ENCODE measurements at regions not wholly inside any gene's neighbourhood (a gene's known extent, or its start where the extent isn't known, plus 50 kb on each side); places are given as distances from the start of the nearest gene placed in this dataset.
A peak's percentile ranks its signal among the peaks of the same experiment; 100 is the strongest.
"Not testable (repeated sequence)": the region's sequence is repeated elsewhere in the genome, so short reads cannot be mapped to it uniquely, and the experiment has no call there.

DNA sequence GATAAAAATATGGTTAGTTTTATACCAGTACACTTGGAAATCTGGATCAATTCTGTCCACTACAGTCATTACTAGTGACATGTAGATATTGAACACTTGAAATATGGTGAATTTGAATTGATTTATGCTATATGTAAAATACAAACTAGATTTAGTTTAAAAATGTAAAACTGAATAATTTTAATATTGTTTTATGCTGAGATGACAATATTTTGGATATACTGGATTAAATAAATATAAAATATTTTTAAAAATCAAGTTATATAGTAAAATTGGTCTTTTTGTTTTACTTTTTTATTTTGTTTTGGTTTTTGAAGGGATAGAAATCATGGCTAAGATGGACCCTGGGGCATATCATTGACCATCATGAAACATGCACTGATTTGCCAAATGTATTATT lies 1372.8 kb upstream of the CDH18 start:
- not testable (repeated sequence) for DNase-seq (ENCODE audit: low read depth in 4 of 4, low spot score in 2 of 4)

- peak in 1 of 4 donors; percentile 3 for DNase-seq (ENCODE audit: low read depth in 4 of 4, low spot score in 2 of 4)
Measured at GRCh38 chr5:21341948-21342261, 1353.9 kb upstream of the CDH18 start.

GRCh38 chr5:21341203-21341947 lies 1353.4 kb upstream of the CDH18 start:
- peak in 1 of 4 donors; percentile 0 for DNase-seq (ENCODE audit: low read depth in 4 of 4, low spot score in 2 of 4)

DNA sequence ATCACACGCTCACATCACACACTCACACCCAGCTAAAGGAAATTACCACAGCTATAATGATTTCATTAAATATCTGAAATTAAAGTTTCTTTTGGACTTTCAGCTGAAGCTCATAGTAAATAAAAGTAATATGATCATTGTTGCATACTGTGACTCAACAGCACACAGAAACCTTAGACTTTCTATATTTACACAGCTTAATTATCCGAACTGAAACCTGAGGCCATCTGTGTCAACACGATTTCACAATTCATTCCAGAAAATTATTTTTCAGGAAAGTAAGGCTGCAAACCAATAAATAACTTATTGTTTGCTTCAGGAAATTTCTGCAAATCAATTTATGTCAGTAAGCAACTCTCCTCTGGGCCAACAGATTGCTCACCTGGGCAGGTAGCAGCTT lies 1352.2 kb upstream of the CDH18 start:
- DNase-seq (ENCODE audit: low read depth in 4 of 4, low spot score in 2 of 4), result not testable (repeated sequence)

DNA sequence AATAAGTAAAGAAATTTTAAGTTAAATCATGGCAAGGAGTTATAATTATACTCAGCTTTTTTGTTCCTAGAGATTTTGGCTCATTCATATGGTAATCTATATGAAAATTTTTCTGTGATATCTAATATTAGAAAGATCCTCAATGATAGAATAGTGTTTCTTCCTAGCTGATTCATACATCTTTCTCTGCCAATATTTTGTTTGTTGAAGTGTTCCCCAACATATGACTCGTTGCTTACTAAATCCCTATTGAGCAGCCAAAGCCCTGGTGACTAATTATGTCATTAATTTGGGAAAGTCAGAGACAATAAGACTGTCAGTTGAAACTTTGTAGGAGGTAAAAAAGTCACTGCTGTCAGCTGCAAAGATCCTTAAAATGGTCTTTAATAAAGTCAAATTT lies 1348.5 kb upstream of the CDH18 start:
- DNase-seq (ENCODE audit: low read depth in 4 of 4, low spot score in 2 of 4), result not testable (repeated sequence)

GRCh38 chr5:21315376-21315775 lies 1327.4 kb upstream of the CDH18 start:
- not testable (repeated sequence) for DNase-seq (ENCODE audit: low read depth in 4 of 4, low spot score in 2 of 4)

- not testable (repeated sequence) for DNase-seq (ENCODE audit: low read depth in 4 of 4, low spot score in 2 of 4)
Measured at GRCh38 chr5:21301205-21301604, 1313.2 kb upstream of the CDH18 start.

GRCh38 chr5:21274361-21274760 lies 1286.4 kb upstream of the CDH18 start:
- DNase-seq (ENCODE audit: low read depth in 4 of 4, low spot score in 2 of 4), result not testable (repeated sequence)

DNA sequence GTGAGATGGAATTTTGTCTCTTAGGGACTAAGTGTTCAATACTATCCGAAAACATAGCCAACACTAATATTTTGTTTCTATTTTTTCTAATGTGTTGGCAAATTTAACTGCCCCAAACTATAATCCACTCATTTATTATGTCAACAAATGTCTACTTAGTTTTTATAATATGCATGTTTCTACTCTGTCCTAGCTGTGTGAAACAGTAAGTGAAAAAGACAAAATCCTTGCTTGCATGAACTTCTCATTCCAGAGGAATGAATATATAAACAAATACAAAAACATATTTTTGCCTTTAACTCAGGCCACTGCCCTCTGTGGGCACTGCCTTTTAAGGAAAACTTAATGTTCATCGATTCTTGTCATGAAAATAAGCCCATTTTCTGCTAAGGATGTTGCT lies 1275.4 kb upstream of the CDH18 start:
- DNase-seq (ENCODE audit: low read depth in 4 of 4, low spot score in 2 of 4), result no peak

DNA sequence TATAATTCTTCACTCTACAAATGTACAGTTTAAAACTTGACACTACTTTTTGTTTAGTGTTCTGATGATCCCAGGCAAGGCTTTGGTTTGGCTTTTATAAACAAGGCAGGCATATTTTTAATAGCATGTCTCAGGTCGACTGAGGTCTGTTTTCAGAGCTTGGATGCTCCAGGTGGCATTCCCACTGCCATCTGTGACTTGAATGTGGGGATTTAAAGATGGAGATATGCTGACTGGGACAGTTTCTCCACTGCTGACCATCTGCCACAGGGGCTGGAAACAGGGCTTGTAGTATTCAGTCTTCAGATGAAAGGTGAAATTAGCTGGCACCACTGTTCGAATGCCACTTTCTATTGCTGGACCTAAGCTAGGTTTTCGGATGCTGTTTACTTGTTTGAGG lies 1266.2 kb upstream of the CDH18 start:
- DNase-seq (ENCODE audit: low read depth in 4 of 4, low spot score in 2 of 4), result no peak

- DNase-seq (ENCODE audit: low read depth in 4 of 4, low spot score in 2 of 4), result no peak
Measured at GRCh38 chr5:21244982-21245381, 1257.0 kb upstream of the CDH18 start.

- DNase-seq (ENCODE audit: low read depth in 4 of 4, low spot score in 2 of 4), result no peak
Measured at GRCh38 chr5:21238786-21239185, 1250.8 kb upstream of the CDH18 start.

DNA sequence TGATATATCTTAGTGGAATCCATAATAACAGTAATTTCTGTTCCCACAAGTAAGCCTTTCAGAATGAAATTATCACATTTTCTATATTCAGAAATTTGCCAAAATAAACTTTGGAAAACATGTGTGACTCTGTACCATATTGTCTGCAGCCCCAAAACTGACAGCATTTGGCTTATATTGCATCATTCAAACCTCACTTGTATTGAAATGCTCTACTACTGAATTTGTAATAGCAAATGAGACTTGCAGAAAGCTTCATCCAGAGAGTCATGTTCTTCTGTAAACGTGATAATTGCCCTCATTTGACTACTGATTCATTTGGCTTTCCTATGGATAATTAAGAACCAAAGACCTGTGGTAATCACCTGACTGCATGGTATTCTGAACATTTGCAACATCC lies 1249.5 kb upstream of the CDH18 start:
- DNase-seq (ENCODE audit: low read depth in 4 of 4, low spot score in 2 of 4), result peak in 1 of 4 donors; percentile 8

DNA sequence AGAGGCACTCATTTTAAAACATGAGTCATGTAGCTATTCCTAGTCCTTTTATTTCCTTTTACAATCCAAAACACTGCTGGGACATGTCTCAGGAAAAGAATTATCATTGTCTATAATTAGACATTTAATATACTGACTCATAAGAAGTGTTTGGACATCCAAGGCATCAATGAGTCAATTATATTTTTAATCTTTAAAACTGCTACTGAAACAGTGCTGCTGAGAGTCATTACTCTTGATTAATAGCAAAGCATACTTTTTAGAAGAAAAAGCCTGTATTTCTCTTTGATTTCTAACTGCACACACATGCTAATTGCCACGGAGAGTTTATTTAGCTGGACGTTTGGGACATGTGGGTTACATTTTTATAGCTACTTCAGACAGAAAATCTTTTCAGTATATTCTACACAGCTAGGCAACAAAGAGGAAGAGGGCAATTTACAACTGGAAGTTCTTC lies 1249.0 kb upstream of the CDH18 start:
- peak in 3 of 4 donors; percentile 16 to 41 (median 28) for DNase-seq (ENCODE audit: low read depth in 4 of 4, low spot score in 2 of 4)

DNA sequence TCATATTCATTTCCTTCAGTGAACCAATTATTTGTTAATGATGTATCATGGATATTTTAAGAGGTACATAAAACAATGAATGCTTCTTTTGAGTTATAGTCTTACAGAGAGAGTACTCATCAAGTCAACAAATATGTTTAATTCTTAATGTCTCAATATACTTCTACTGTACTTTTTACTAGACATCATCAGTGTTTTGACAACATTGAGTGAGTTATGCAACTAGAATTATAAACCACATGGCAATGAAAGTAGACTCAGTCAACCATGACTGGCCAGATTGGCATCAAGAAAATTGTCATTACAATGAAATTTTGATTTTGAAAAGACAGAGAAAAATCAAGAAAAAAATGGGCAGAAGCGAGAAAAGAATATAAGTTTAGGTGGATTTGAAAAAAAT lies 1248.1 kb upstream of the CDH18 start:
- DNase-seq (ENCODE audit: low read depth in 4 of 4, low spot score in 2 of 4), result no peak

DNA sequence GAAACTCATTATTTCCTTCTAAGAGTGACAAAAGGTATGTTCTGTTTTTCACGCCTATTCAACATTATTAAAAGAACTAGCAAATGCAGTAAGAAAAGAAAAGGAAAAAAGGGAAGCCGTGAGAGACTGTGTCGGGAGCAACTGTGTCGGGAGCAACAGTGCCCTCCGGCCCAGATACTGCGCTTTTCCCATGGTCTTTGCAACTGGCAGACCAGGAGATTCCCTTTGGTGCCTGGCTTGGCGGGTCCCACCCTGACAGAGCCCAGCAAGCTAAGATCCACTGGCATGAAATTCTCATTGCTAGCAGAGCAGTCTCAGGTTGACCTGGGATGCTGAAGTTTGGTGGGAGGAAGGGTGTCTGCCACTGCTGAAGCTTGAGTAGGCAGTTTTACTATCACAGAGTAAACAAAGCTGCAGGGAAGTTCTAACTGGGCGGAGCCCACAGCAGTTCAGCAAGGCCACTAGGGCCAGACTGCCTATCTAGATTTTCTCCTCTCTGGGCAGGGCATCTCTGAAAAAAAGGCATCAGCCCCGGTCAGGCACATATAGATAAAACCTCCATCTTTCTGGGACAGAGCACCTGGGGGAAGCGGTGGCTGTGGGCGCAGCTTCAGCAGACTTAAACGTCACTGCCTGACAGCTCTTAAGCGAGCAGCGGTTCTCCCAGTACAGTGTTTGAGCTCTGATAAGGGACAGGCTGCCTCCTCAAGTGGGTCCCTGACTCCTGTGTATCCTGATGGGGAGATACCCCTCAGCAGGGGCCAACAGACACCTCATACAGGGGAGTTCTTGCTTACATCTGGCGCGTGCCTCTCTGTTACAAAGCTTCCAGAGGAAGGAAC lies 1237.4 kb upstream of the CDH18 start:
- no peak for DNase-seq (ENCODE audit: low read depth in 4 of 4, low spot score in 2 of 4)

DNA sequence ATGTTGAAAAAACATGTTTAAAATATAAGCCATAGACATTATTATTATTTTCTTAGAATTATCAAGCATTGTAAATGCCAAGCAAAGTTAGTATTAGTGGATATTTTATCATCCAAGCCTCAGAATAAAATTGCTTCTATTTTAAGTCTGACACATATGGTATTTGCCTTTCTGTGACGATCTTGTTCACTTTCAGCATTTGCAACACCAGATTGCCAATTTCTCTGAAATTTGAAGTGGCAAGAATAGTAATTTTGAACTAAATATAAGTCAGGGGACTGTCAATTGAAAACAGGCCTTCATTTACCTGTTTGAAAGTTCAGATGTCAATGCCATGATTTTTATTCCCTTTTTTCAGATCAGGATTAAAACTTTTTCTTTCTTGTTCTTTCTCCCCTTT lies 1233.6 kb upstream of the CDH18 start:
- DNase-seq (ENCODE audit: low read depth in 4 of 4, low spot score in 2 of 4), result no peak

DNA sequence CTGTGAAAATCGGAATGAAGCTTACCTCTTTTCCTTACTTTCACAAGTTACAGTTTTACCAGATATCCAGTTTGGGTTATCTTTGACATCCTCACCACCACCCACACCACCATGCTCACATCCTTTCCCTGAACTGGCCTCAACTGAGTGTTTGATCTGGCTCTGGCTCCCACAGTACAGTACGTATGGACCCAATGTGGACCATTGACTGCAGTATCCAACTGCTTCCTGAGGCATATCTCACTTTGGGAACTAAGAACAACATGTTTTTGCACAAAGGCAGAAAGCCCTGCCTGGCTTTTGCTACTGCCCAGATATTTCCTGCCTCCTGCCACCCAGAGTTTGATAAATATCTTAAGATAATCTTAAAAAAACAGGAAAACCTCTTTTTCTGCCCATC lies 1232.0 kb upstream of the CDH18 start:
- DNase-seq (ENCODE audit: low read depth in 4 of 4, low spot score in 2 of 4), result no peak

DNA sequence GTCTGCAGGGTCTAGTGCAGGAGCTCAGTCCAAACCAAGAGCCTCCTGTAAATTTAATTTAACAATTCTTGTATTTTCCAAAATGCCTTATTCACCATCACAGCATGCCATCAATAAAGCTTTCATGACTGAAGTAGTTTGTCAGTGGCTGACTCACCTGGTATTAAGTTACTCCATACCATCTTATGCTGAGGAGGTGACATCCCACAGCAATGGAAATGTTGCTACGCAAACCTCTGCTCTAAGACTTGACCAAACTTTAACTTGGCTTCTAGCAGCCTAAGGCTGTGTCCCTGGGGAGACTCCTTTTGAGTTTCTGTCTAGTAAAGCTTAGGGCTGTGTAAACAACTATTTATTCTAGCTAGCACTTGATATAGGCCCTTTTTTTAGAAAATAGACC lies 1231.3 kb upstream of the CDH18 start:
- no peak for DNase-seq (ENCODE audit: low read depth in 4 of 4, low spot score in 2 of 4)

- no peak for DNase-seq (ENCODE audit: low read depth in 4 of 4, low spot score in 2 of 4)
Measured at GRCh38 chr5:21212026-21212425, 1224.0 kb upstream of the CDH18 start.

GRCh38 chr5:21209409-21209808 lies 1221.4 kb upstream of the CDH18 start:
- no peak for DNase-seq (ENCODE audit: low read depth in 4 of 4, low spot score in 2 of 4)

DNA sequence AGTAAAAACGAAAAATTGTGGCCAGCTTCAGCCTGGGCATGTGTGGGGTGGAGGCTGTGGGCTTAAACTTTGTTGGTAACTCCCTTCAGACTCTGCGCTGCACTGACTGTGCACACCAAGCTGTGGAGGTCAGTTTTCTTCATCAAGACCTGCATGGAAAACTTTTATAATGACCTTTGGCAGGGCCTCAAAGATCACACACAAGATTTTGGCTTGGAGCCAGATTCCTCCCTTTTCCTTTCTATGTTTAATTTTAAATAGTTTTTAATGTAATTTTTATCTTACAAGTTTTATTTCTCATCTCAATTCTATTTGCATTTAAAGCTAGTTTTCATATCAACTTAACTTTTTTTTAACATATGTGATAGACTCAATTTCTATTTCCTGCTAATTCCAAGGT lies 1211.1 kb upstream of the CDH18 start:
- no peak for DNase-seq (ENCODE audit: low read depth in 4 of 4, low spot score in 2 of 4)

Data from left renal cortex interstitium (tissue), 4 donors.